ENCODE measurements at regions not wholly inside any gene's neighbourhood (a gene's known extent, or its start where the extent isn't known, plus 50 kb on each side); places are given as distances from the start of the nearest gene placed in this dataset.

DNA sequence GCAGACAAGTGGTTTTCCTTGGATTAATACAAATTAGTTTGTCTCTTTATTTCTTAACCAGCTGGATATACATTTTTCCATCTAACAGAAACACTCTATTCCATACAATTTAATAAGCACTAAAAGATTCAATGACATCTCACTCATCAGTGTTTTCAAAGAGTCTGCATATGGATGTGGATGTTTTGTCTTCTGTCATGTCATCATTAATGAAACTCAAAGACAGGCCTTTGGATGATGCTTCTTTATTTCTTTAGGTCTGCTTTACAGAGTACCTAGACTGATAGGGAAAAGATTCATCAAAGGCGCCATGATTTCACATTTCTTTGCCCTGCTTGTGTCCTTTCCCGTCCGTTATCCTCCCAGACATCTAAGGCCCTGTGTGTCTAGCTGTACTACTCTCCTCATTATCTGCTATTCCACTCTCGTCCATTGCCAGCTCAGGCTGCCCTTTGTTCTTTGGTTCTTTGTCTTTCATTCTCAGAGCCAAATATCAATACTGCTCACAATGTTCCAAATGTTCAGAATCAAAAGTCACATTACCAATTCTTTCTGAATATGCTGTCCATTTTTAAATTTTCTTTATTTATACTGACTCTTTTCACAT, 232.3 kb upstream of the CHAC2 start:
- TF ChIP-seq, protein P1, sequence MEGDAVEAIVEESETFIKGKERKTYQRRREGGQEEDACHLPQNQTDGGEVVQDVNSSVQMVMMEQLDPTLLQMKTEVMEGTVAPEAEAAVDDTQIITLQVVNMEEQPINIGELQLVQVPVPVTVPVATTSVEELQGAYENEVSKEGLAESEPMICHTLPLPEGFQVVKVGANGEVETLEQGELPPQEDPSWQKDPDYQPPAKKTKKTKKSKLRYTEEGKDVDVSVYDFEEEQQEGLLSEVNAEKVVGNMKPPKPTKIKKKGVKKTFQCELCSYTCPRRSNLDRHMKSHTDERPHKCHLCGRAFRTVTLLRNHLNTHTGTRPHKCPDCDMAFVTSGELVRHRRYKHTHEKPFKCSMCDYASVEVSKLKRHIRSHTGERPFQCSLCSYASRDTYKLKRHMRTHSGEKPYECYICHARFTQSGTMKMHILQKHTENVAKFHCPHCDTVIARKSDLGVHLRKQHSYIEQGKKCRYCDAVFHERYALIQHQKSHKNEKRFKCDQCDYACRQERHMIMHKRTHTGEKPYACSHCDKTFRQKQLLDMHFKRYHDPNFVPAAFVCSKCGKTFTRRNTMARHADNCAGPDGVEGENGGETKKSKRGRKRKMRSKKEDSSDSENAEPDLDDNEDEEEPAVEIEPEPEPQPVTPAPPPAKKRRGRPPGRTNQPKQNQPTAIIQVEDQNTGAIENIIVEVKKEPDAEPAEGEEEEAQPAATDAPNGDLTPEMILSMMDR (IDR thresholded peaks at IDR 0.05 in 4 of 5, conservative IDR thresholded peaks at IDR 0.05 in 1 of 5): no peak
- TF ChIP-seq POLR2A (IDR thresholded peaks at IDR 0.05): no peak

Data from gastrocnemius medialis (tissue), 4 donors.